Ishikawa (cell line): ENCODE measurements at regions not wholly inside any gene's neighbourhood (a gene's known extent, or its start where the extent isn't known, plus 50 kb on each side); places are given as distances from the start of the nearest gene placed in this dataset.
A peak's percentile ranks its signal among the peaks of the same experiment; 100 is the strongest.

Source experiments
- CEBPB ChIP-seq: IDR thresholded peaks from 2 replicates; pipeline ENCODE4 v1.6.1; 2012
- CREB1 ChIP-seq: IDR thresholded peaks from 2 replicates; pipeline ENCODE4 v1.6.1; 2012; ENCODE audit warnings: low read depth
- EGR1 ChIP-seq: IDR thresholded peaks from 2 replicates; pipeline ENCODE4 v1.6.1; 2012
- EP300 ChIP-seq: IDR thresholded peaks from 2 replicates; pipeline ENCODE4 v1.6.1; 2012; ENCODE audit warnings: borderline replicate concordance
- FOXM1 ChIP-seq: IDR thresholded peaks from 2 replicates; pipeline ENCODE4 v1.6.1; 2012; ENCODE audit warnings: low read depth, borderline replicate concordance
- NFIC ChIP-seq: IDR thresholded peaks from 2 replicates; pipeline ENCODE4 v1.6.1; 2012
- RAD21 ChIP-seq: IDR thresholded peaks from 2 replicates; pipeline ENCODE4 v1.6.1; 2012; ENCODE audit warnings: low read depth
- REST ChIP-seq: IDR thresholded peaks from 2 replicates; pipeline ENCODE4 v1.6.1; 2012; ENCODE audit warnings: low read depth, mild to moderate bottlenecking
- TAF1 ChIP-seq: IDR thresholded peaks from 2 replicates; pipeline ENCODE4 v1.6.1; 2012; ENCODE audit warnings: low read depth, mild to moderate bottlenecking
- TCF12 ChIP-seq: IDR thresholded peaks from 2 replicates; pipeline ENCODE4 v1.6.1; 2012; ENCODE audit warnings: low read depth
- TEAD4 ChIP-seq: IDR thresholded peaks from 2 replicates; pipeline ENCODE4 v1.6.1; 2012
- USF1 ChIP-seq: IDR thresholded peaks from 2 replicates; pipeline ENCODE4 v1.6.1; 2012
- YY1 ChIP-seq: IDR thresholded peaks from 2 replicates; pipeline ENCODE4 v1.6.1; 2012; ENCODE audit warnings: low read depth
- ZBTB7A ChIP-seq: IDR thresholded peaks from 2 replicates; pipeline ENCODE4 v1.6.1; 2012; ENCODE audit warnings: low read depth
- TF ChIP-seq, protein P1 (sequence below): IDR thresholded peaks from 2 replicates; pipeline ENCODE4 v1.6.1; 2012

DNA sequence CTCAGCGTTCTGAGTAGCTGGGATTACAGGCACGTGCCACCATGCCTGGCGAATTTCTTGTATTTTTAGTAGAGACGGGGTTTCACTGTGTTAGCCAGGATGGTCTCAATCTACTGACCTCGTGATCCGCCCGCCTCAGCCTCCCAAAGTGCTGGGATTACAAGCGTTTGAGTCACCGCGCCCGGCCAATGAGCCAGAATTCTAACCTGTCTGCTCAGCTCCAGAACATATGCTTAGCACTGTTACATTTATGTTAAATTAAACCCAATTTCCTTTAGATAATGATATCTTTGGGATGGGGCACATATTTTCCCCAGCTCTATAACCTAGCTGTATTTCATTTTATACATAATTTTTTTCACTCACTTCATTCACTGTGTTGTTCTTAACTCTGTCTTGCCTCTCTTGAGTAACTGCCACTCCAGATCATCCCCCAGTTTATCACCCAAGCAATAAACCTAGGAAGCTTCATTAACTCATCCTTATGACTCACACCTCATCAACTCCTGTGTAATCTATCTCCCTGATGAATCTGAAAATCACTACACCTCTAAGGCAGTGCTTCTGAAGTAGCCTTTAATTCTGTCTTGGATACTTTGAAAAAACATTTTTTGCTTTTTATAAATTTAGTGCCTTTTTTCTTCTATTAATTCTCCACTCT is 559.7 kb upstream of the ZWINT start:
- no peak for TF ChIP-seq EP300
- TF ChIP-seq EGR1: no peak
- no peak for TF ChIP-seq CREB1
- no peak for TF ChIP-seq YY1
- no peak for TF ChIP-seq TAF1
- no peak for TF ChIP-seq CEBPB
- no peak for TF ChIP-seq RAD21
- TF ChIP-seq, protein P1, sequence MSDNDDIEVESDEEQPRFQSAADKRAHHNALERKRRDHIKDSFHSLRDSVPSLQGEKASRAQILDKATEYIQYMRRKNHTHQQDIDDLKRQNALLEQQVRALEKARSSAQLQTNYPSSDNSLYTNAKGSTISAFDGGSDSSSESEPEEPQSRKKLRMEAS: no peak
- TF ChIP-seq TCF12: no peak
- no peak for TF ChIP-seq TEAD4
- TF ChIP-seq USF1: no peak
- TF ChIP-seq ZBTB7A: no peak
- no peak for TF ChIP-seq REST
- TF ChIP-seq NFIC: no peak
- no peak for TF ChIP-seq FOXM1

DNA sequence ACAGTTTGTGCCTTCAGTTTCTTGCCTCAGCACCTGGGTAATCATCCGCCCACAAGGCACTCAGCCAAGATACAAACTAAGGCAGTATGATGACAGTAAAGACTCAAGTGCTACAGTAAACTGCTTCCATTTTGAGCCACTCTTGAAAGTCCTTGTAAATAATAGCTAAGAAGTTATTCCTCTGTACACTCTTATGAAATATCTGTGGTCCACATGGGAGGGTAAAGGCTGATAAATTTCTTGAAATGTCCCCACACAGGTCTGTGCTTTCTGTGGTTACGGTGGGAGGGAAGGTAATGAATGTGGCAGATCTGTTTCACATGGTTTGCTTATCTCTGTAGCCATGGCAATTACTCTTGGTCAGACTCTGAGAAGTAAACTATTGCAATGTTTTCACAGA is 551.0 kb upstream of the ZWINT start:
- TF ChIP-seq CEBPB (no peak), TCF12 (no peak)

- TF ChIP-seq TCF12 (no peak), CREB1 (no peak), NFIC (no peak), REST (no peak), YY1 (no peak), CEBPB (no peak), TAF1 (no peak), FOXM1 (no peak), TEAD4 (no peak), USF1 (no peak), EP300 (no peak), EGR1 (no peak), ZBTB7A (no peak), RAD21 (no peak)
- TF ChIP-seq, protein P1: no peak
Observed at GRCh38 chr10:56905051-56905450, 544.0 kb upstream of the ZWINT start.

GRCh38 chr10:56902554-56902953 is 541.5 kb upstream of the ZWINT start:
- TF ChIP-seq CEBPB (peak; percentile 94), NFIC (no peak)
- TF ChIP-seq, protein P1: no peak

GRCh38 chr10:56895306-56895705 is 534.2 kb upstream of the ZWINT start:
- TF ChIP-seq CEBPB (no peak), TEAD4 (no peak), CREB1 (no peak), USF1 (no peak), REST (no peak), TAF1 (no peak), RAD21 (no peak), NFIC (no peak), ZBTB7A (no peak), FOXM1 (no peak), YY1 (no peak), EGR1 (no peak), TCF12 (no peak), EP300 (no peak)
- TF ChIP-seq, protein P1: no peak
